ENCODE measurements at regions not wholly inside any gene's neighbourhood (a gene's known extent, or its start where the extent isn't known, plus 50 kb on each side); places are given as distances from the start of the nearest gene placed in this dataset.
"Not testable (repeated sequence)": the region's sequence is repeated elsewhere in the genome, so short reads cannot be mapped to it uniquely, and the experiment has no call there.

DNA sequence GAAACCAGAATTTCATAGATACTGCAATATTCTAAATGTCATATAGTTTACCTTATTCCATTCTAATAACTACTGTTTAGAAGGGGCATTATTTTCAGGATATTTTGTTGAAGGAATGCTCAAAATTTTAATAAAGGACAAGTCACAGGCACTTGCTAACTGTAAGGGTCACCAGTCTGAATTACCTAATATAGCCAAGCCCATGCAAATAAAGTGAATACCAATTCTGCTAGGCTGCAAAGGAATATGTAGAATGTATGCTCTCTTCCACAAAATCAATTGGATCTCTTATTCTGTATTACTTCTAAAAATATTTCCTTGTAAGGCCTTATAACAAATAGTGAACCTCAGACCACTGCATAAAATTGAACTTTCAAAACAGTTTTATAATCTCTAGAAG is 52.3 kb upstream of the FAT4 start:
- DNase-seq = no peak

DNA sequence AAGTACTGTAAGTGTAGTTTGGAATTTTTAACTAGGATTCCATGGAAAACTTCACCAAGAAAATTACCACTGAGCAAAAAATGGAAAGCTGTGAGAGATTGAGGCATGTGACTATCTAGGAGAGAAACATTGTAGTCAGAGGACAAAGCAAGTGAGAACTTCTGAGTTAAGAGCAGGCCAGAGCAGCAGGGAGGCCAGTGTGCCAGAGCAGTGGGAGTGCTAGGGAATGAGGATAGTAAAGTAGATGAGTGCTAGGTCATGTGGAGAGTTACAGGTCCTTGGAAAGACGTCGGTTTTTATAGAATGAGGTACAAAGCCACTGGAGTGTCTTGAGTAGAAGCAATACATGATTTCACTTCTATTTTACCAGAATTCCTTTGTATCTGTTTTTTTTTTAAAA is 52.7 kb upstream of the FAT4 start:
- no peak for DNase-seq

DNA sequence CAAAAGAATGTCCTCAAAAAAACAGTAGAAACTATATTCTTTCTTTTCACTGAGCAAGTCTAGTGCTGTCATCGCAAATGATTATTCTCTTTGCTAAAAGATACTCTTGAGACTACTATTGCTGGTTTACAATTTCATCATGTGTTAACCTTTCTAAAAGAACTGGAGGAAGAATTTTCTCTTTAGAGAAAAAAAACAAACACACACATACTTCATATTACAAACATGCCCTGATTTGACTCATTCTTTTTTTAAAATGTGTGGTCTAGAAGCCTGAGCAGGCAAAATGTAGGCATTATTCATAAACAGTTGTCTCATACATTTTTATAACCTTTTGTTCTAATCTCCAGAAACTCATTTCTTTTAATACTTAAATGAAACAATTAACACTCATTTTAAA is 60.6 kb upstream of the FAT4 start:
- DNase-seq = no peak

DNA sequence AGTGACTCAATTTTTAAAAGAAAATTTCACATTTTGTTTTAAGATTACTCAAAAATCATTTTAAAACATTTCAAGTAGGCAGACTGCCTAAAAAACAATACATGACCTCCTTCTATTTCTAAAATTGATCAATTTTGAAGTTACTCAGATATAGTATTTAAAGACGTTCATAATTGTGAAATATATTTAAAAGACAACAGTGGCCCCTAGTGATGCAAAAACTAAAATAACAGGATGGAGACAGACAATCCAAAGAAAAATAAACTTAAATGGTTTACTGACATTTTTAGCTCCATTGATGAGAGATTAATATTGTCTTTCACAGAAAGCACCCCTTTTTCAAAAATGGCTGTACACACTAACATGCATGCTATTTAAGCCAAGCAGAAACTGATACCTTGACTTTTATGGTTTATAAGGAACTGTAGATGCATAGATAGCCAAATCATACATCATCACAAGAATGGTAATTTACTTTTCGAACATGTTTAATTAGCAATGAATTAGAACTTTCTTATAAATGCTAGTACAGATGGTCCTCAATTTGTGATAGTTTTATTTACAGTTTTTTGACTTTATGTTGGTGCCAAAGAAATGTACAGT is 69.8 kb upstream of the FAT4 start:
- DNase-seq = peak in 1 of 2 donors; percentile 4

DNA sequence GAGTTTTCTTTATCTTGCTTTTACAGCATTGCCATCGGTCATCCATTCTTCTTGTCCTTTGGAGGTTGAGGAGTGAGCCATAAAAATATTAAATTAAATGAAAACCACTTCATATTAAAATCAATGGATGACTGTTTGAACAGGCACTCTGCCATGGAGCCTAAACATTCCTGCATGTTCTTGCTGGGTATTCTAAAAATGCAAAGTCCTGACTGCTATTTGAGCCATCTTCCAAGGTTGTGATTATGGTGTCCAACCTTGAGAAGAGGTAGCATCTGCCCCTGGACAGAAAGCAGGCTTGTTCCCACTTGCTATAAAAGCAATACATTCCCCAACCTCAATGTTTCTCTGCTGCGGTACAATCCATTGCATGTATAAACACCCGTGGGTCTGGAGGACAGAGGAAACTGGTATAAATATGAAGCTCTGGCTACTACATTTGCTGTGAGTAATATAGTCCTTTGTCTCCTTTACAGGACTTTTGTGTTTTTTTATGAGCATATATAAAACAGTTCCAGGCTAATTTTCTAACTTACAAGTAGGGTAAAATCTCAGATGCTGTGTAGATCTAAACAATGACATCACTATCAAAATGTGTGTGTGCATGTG is 70.9 kb upstream of the FAT4 start:
- DNase-seq = no peak

DNA sequence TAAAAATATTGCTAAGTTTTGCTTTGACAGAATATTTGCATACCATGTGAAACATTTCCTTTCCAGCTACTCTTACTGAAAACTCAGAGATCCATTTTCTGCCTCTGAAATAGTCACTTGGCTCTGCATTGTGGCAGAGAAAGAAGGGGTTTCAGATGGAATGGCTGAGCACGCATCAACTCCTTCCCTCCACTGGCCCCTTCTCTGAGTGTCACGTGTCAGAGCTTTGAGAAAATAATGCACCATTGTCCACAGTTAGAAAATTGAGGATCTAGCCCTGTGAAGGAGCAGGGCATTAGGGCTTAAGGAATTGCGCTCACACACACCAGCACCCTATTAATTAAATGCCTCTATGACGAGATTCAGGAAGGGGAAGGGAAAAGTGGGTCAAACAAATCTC is 78.8 kb upstream of the FAT4 start:
- DNase-seq = no peak

DNA sequence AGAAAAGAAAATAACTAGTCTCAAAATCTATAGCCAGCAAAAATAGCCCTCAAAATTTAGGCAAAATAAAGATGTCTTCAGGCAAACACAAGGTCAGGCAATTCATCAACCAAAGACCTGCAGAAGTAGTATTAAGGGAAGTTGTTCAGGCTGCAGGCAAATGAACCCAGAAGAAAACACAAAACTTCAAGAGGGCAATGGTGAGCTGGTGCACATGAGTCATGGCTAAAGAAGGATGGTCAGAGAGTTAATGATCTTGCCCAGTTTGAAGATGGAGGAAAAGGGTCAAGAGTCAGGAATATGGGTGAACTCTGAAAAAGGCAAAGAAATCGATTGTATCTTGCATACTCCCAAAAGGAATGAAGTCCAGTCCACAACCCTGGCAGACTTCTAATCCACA is 83.1 kb upstream of the FAT4 start:
- DNase-seq = no peak

DNA sequence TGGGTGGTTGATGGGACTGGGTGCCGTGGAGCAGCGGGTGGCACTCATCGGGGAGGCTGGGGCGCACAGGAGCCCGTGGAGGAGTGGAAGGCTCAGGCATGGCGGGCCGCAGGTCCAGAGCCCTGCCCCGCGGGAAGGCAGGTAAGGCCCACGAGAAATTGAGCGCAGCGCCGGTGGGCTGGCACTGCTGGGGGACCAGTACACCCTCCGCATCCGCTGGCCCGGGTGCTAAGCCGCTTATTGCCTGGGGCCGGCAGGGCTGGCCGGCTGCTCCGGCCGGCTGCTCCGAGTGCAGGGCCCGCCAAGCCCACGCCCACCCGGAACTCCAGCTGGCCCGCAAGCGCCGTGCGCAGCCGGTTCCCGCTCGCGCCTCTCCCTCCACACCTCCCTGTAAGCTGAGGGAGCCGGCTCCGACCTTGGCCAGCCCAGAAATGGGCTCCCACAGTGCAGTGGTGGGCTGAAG is 85.1 kb upstream of the FAT4 start:
- DNase-seq = no peak

DNA sequence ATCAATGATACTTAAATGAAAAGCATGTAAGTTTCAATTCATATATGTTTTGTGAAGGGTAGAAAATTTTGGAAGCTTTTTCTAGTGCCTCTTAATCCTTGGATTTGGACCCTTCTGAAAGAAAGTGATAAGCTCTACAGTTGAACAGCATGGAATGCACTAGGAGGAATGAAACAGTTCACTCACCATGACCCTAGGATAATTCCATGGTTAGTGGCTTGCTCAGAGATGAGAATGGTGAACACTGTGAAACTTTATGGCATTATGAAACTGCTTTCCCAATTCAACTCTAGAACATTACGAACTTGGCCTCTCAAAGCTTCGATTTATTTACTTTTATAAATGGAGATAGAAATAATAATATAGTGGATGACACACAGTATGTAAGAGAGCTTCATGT is 88.9 kb upstream of the FAT4 start:
- DNase-seq = no peak

DNA sequence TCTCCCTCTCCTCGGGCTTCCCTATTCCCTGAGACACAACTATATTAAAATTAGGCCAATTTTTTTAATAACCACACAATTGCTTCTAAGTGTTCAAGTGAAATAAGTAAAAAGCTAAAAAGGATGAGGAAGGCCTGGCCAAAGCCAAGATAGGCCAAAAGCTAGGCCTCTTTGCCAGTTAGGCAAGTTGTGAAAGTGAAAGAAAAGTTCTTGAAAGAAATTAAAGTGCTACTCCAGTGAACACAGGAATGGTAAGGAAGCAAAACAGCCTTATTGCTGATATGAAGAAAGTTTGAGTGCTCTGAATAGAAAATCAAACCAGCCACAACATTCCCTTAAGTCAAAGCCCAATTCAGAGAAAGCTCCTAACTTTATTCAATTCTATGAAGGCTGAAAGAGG is 114.2 kb upstream of the FAT4 start:
- DNase-seq = no peak

DNA sequence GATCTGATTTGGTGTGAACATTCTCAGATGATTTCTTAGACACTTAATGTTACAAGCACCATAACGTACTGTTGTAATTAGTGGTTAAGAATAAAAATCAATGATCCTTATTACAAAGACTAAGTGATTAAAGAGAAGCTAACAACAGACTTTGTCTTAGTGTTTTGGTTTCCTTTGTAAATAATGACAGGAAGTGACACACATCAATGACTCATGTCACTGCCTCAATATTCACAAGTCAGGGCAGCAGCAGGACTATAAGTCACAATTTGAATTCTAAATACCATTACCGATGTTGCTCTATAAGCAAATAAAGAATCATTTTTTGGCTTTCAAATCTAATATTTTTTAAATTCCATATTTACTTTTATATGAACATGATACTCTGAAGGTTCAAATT is 115.8 kb upstream of the FAT4 start:
- DNase-seq = no peak

DNA sequence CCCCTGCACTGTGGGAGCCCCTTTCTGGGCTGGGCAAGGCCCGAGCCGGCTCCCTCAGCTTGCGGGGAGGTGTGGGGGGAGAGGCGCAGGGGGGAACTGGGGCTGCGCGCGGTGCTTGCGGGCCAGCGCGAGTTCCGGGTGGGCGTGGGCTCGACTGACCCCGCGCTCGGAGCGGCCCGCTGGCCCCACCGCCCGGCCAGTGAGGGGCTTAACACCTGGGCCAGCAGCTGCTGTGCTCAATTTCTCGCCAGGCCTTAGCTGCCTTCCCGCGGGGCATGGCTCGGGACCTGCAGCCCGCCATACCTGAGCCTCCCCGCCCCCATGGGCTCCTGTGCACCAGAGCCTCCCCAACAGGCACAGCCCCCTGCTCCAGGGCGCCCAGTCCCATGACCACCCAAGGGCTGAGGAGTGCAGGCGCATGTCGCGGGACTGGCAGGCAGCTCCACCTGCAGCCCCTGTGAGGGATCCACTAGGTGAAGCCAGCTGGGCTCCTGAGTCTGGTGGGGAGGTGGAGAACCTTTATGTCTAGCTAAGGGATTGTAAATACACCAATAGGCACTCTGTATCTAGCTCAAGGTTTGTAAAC is 122.8 kb upstream of the FAT4 start:
- not testable (repeated sequence) for DNase-seq

DNA sequence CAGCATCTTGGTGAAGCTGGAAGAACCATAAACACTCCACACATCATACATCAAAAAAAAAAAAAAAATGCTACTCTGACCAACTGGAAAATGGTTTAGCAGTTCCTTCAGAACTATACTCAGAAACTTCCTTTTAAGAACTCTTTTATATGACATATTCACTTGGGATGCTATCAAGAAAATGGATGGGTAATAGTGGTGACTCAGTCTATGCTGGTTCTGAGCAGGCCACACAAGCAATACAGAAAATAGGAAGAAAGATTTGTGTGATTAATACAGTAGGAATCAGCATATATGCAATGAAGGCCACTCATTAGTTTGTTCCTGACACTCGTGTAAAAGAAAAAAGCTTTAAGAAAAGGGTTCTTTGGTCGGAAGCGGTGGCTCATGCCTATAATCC is 123.5 kb upstream of the FAT4 start:
- no peak for DNase-seq

DNA sequence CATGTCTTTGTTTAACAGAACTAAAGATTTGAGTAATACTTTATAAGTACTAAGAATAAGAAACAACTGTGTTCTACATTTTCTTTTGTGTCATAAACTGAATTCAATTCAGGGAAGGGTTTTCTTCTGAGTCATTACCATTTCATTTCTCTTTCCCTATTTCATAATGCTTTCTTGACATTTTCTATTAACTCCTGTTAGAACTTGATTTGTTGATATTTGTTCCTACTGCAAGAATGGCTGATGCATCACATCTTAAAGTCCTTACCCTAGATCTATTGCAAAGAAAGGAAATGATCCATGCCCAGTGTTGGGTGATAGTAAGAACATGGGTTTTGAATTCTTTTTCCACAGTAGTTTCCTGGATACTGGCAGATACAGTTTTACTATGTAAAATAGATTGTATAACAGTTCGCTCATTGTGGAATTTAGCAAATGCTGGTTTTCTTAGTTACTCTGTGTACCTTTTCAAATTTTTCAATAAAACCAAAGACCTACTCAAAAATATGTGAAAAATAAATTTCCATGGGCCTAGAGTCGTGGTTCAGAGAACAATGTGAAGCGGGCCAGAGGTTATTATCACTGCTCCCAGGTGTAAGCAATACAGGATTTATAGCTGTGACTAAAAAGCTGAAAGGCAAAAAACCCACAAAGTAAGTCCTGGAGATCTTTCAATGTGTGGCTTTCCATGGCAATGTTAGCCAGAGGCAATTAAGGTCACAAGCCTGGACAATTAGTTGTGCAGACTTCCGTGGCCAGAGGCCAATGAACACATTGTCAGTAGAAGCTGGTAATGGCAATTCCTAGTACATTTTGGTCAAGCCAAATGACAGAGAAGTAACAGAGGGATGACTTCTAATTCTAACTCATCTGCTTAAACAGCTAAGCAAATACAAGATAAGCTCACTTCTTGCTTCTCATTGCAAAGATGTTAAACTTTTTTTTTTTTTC is 127.3 kb upstream of the FAT4 start:
- no peak for DNase-seq

DNA sequence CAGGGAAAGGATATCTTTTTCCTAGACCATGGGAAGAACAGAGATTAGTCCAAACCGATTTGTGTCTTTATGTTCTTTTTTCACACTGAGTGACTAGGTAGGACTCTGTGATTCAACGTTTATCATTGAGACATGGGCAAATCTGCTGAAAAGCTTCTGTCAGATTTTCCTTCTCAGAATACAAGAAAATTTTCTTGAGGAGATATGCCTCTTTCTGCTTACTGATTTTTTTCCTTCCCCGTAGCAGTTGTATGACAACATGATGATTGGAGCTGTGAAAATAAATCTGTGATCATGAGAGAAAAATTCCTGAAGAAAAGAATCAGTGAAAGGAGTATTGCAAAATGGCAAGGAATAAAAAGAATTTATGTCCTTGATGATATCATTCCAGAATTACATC is 130.6 kb upstream of the FAT4 start:
- DNase-seq = no peak

DNA sequence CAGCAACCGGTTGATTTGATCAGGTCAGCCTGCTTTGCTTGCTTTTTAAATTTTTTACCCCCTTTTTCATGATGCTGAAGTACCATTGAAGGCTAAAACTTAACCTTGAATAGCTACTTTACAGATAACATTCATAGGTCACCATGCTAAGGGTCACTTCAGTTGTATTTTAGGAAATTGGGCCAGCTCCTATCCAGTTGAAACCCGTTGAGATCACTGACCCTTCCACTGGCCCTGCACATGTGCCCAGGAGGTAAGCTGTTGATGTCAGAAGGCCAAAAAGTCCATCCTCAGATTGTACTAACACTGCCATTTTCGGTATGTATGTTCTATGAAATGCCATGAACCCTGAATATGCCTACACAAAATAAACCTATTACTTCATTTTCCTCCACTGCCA is 133.0 kb upstream of the FAT4 start:
- DNase-seq = no peak

DNA sequence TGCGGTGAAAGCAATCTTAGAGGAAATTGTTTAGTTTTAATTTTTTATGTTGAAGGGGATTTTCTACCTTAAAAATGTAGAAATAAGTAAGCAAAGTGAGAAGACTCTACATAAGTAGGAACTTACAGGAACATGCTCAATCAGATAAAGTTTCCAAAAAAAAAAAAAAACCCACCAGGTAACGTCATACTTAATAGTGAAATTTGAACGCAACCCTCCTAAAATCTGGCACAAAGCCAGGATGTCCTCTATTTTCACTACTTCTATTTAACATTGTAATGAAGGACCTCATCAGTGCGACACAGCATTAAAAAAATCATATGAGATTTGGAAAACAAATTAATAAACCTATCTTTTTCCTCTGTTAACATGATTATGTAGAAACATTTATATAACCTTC is 135.0 kb upstream of the FAT4 start:
- no peak for DNase-seq

DNA sequence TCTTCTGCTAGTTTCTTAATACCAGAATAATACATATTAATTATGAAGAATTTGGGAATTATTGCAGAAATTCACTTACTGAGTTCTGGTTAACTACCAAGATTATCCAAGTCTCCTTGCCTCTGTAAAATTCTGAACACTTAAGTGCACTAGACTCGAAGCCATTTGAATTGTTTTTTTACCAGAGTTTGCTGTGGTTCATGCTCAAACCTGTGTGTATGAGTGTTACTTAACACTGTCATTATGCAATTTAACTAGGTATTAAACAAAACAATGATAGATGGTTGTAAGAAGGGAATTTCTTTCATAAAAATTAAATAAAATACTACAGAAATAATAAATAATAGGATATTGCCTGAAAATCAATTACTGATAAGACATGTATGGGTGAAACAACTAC is 145.6 kb upstream of the FAT4 start:
- no peak for DNase-seq

DNA sequence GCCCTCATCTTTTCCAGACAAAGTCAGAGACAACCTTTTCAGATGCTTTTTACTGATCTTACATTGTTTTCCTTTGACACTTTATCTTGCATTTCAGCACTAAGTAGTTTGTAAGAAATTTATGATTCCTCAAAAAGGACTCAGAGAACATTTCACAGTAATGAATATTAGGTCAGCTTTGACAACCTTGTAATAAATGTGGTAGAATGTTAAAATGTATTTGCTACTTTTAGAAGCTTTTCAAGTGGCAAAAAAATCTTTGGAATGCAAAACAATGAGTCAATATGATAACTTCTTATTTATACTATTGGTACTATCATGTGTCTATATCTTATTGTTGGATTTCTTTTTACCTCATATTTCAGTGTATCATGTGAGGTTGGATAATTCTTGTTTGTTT is 146.2 kb upstream of the FAT4 start:
- DNase-seq = no peak

DNA sequence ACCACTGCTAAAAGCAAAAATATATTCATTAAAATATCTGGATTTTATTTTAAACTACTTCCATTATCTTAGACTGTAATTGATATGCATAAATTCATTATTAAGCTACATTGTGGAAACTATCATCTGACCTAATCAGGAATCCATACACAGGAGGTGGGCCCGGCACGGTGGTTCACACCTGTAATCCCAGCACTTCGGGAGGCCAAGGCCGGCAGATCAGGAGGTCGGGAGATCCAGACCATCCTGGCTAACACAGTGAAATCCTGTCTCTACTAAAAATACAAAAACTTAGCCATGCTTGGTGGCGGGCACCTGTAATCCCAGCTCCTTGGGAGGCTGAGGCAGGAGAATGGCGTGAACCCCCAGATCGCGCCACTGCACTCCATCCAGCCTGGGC is 148.7 kb upstream of the FAT4 start:
- DNase-seq = not testable (repeated sequence)

DNA sequence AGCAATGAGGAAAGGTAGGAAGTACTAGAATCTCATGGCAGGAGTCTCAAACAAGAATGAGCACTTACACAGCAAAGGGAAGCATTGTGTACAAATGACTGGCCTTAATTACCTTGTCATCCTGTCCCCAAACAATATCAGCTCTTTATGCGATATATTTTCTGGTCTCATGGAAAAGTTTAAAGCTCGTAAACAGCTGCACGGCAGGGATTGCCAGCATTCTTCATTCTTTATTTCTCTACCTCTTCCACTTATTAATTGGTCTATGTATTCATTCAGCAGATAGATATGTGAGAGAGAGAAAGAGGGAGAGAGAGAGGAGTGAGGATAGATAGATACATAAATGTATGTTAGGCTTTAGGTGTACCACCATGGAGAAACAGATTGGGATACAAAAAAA is 155.8 kb upstream of the FAT4 start:
- DNase-seq = no peak

DNA sequence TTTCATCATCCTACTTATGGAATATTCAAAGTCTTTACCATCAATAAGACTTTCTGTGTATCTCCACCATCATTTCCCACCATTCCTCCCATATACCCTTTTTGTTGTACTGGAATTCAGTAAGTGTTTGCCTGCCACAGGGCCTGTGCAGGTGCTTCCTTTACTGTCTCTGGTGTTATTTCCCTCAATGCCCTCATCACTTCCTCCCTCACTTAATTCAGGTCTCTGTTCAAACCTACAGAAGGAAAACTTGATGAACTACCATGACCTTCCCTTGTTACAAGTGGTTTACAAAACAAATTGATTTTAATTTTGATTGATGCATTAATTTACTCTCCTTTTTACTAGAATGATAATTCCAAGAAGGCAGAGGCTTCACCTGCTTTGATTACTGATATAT is 159.5 kb upstream of the FAT4 start:
- no peak for DNase-seq

DNA sequence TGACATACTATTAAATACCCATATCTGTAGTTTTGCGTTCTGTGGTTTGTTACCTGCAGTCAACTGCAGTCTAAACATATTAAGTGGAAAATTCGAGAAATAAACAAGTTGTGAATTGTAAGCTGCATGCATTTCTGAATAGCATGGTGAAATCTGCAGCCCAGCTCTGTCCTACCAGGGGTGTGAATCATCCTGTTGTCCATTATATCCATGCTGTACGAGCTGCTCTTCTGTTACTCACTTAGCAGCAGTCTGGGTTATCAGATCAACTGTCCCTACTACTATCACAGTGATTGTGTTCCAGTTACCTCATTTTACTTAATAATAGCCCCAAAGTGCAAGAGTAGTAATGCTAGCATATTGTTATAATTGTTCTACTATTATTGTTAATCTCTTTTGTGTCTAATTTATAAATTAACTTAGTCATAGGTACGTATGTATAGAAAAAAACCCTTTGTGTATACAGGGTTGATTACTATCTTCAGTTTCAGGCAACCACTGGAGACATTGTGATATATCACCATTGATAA is 173.7 kb upstream of the FAT4 start:
- DNase-seq = no peak

DNA sequence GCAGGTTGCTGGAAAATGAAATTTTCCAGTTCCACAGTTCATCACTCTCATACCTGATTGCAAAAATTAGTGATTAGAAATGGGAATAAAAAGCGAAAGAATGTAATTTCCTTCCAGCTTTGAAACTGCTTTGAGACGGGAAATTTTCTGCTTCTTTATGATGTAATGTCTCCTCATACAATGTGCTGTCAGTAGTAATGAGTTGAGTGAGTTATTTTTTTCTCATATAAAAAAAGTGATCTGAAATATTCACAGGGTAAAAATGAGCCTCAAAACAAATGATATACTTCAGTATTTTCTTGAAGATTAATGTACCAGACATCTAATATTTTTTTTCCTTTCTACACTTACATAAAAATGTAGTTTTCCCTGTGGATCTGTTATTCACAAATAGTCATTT is 179.1 kb upstream of the FAT4 start:
- no peak for DNase-seq
